ENCODE measurements at regions not wholly inside any gene's neighbourhood (a gene's known extent, or its start where the extent isn't known, plus 50 kb on each side); places are given as distances from the start of the nearest gene placed in this dataset.

DNA sequence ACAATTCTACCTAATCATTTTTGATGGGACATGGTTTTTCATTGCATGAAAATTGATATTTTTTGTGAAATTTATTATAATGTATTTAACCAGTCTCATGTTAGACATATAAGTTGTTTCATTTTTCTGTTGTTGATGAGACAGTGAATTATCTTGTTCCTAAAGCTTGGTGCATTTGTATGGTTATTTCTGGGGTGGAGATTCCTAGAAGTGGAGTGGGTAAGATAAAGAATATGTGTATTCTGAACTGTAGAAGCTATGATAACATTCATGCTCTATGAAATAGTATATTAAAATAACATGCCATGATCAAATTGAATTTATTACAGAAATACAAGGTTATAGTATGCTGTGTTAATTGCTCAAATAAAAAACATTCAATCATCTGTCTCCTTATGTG lies 69.2 kb downstream of the BOLA3 start:
- Histone ChIP-seq H3K79me2 (ENCODE audit: control insufficient read depth, insufficient read depth, low read length) (no peaks in the 10 kb centered on the region), H3K4me2 (ENCODE audit: insufficient read depth, low read length) (no peak overlapping the region), H3K27ac (ENCODE audit: insufficient read depth, low read depth, low read length) (no peak overlapping the region), H3K27me3 (ENCODE audit: control insufficient read depth in 2 of 2, insufficient read depth in 2 of 2, low read length in 2 of 2) (no peaks in the 10 kb centered on the region), H3K9ac (replicated peaks; ENCODE audit: extremely low read depth, insufficient read depth, low read length) (no peak overlapping the region), H3K9me3 (replicated peaks; ENCODE audit: control insufficient read depth, insufficient read depth, low read length) (no peaks in the 10 kb centered on the region), H2AFZ (ENCODE audit: low read depth, low read length) (no peak overlapping the region), H3K36me3 (ENCODE audit: control insufficient read depth in 2 of 2, extremely low read depth in 1 of 2, insufficient read depth in 2 of 2, low read length in 2 of 2) (peaks cover 0 to 4% of the 10 kb centered on the region in 2 experiments), H3K9me1 (replicated peaks; ENCODE audit: control insufficient read depth, extremely low read depth, insufficient read depth, low read length) (no peaks in the 10 kb centered on the region), H3K4me3 (replicated peaks in 1 of 3; ENCODE audit: insufficient read depth in 1 of 3, low read depth in 1 of 3, low read length in 3 of 3) (no peak overlapping the region), H4K20me1 (replicated peaks; ENCODE audit: control insufficient read depth, extremely low read depth, insufficient read depth, low read length) (no peaks in the 10 kb centered on the region), H3K4me1 (ENCODE audit: control insufficient read depth, extremely low read depth, insufficient read depth, low read length) (no peaks in the 10 kb centered on the region)
- TF ChIP-seq MYC (IDR thresholded peaks at IDR 0.05; ENCODE audit: low read depth, low read length) (no peak), EZH2 (IDR thresholded peaks at IDR 0.05; ENCODE audit: borderline replicate concordance, low read depth, low read length, severe bottlenecking) (no peak), GATA2 (IDR thresholded peaks at IDR 0.05; ENCODE audit: insufficient read depth, insufficient read length, low read depth, low read length) (no peak), MAX (IDR thresholded peaks at IDR 0.05; ENCODE audit: insufficient read depth, insufficient read length) (no peak), FOS (IDR thresholded peaks at IDR 0.05; ENCODE audit: borderline replicate concordance, insufficient read depth, low read length) (no peak), POLR2A (IDR thresholded peaks at IDR 0.05; ENCODE audit: low read depth, low read length) (no peak), POLR2AphosphoS5 (IDR thresholded peaks at IDR 0.05; ENCODE audit: insufficient read depth, low read depth, low read length) (no peak), JUN (IDR thresholded peaks at IDR 0.05; ENCODE audit: borderline replicate concordance, insufficient read depth, insufficient read length, low read depth) (no peak)
- TF ChIP-seq, protein P1, sequence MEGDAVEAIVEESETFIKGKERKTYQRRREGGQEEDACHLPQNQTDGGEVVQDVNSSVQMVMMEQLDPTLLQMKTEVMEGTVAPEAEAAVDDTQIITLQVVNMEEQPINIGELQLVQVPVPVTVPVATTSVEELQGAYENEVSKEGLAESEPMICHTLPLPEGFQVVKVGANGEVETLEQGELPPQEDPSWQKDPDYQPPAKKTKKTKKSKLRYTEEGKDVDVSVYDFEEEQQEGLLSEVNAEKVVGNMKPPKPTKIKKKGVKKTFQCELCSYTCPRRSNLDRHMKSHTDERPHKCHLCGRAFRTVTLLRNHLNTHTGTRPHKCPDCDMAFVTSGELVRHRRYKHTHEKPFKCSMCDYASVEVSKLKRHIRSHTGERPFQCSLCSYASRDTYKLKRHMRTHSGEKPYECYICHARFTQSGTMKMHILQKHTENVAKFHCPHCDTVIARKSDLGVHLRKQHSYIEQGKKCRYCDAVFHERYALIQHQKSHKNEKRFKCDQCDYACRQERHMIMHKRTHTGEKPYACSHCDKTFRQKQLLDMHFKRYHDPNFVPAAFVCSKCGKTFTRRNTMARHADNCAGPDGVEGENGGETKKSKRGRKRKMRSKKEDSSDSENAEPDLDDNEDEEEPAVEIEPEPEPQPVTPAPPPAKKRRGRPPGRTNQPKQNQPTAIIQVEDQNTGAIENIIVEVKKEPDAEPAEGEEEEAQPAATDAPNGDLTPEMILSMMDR (IDR thresholded peaks at IDR 0.05; ENCODE audit: extremely low read depth in 1 of 2, insufficient read depth in 1 of 2, low read depth in 1 of 2, low read length in 2 of 2): no peak
- no TSS peak for BruUV-seq (replicated peaks)
- dilution Hi-C loops (cut with MboI; ENCODE audit: extremely low pct_ligation_motif_present, low sequenced_read_pairs) (no loop called here), intact Hi-C loops (cut with micrococcal nuclease) (no loop called here)
- FAIRE-seq (no peak), DNase-seq (ENCODE audit: low read depth, low spot score) (no peak)
- CTCF ChIA-PET: no interaction called here
- POLR2A ChIA-PET: no interaction called here
